ENCODE measurements at regions not wholly inside any gene's neighbourhood (a gene's known extent, or its start where the extent isn't known, plus 50 kb on each side); places are given as distances from the start of the nearest gene placed in this dataset.

DNA sequence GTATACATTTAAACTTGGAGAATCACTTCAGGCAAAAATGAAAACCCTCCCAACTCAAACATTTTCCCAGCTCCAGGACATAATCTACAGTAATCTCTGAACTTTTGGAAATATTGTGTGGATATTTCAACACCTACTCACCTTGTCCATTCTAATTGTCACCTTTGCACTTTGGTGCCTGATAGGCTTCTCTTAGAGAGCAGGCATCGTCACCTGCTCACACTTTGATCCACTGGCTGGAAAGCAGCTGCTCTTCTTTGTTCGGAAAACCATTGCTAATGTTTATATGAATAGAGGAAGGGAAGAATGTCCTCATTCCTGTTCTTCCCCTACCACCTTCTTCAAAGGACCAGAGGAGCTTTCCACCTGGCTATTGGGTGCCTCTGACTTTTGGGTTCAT lies 411.2 kb downstream of the FGF9 start:
- CTCF ChIA-PET: interaction anchor here (1.1 kb wide), 1 partner anchor 16 kb away, joined by 3 read pairs; no protein-coding TSS in a partner anchor
- in situ Hi-C loops (cut with MboI; ENCODE audit: low sequenced_read_pairs): no loop called here

More for the DNA sequence above, 411.2 kb downstream of the FGF9 start:
- no peak overlapping the region for H3K14ac ChIP-seq (replicated peaks; ENCODE audit: low read depth, low read length)
- H3K9ac ChIP-seq (ENCODE audit: low read depth, low read length): no peak overlapping the region
- no peak overlapping the region for H3K23ac ChIP-seq (ENCODE audit: low read depth, low read length)
- ATAC-seq (ENCODE audit: low read depth) (no peak), DNase-seq (no peak)
- H4K20me1 ChIP-seq (ENCODE audit: insufficient read depth, low read length): no peaks in the 10 kb centered on the region
- peaks cover 4% of the 10 kb centered on the region for H3K27me3 ChIP-seq (ENCODE audit: control insufficient read depth, insufficient read depth, low read length)
- no peak overlapping the region for H3K27ac ChIP-seq (ENCODE audit: insufficient read depth, low read length)
- no CpG with 5 or more reads among the region's 2 CpGs for WGBS, 2 experiments (ENCODE audit: extremely low coverage in 2 of 2, insufficient read length in 1 of 2)
- no peak overlapping the region for H4K91ac ChIP-seq (ENCODE audit: insufficient read depth, low read depth, low read length)
- no peak overlapping the region for H4K5ac ChIP-seq (ENCODE audit: low read depth, low read length)
- dilution Hi-C loops (cut with HindIII; ENCODE audit: low sequenced_read_pairs, unreplicated experiment) (no loop called here), intact Hi-C loops (cut with micrococcal nuclease) (no loop called here)
- H2BK20ac ChIP-seq (ENCODE audit: low read depth, low read length): no peak overlapping the region
- BruUV-seq (replicated peaks): no TSS peak
- H2BK120ac ChIP-seq (ENCODE audit: low read depth, low read length): no peak overlapping the region
- no peak overlapping the region for H2BK15ac ChIP-seq (ENCODE audit: low read depth, low read length)
- H3K36me3 ChIP-seq (ENCODE audit: control insufficient read depth, insufficient read depth, low read length): no peaks in the 10 kb centered on the region
- H2BK5ac ChIP-seq (ENCODE audit: low read depth, low read length, poor library complexity, severe bottlenecking): no peak overlapping the region
- H3K4me1 ChIP-seq (ENCODE audit: control insufficient read depth, insufficient read depth, low read length): peaks cover 6% of the 10 kb centered on the region; the same call in 1 of the 2 replicates
- H2AK9ac ChIP-seq (replicated peaks; ENCODE audit: low read depth, low read length, poor library complexity): no peak overlapping the region
- H2AK5ac ChIP-seq (ENCODE audit: low read depth, low read length): no peak overlapping the region
- H3K56ac ChIP-seq (ENCODE audit: extremely low read depth, insufficient read depth, low read length): no peak overlapping the region
- no peak overlapping the region for H4K8ac ChIP-seq (ENCODE audit: low read depth in 2 of 2, low read length in 2 of 2)
- no peaks in the 10 kb centered on the region for H3K9me1 ChIP-seq (ENCODE audit: insufficient read depth, low read length)
- POLR2A ChIA-PET (ENCODE audit: unreplicated experiment): no interaction called here
- no peak overlapping the region for H3K18ac ChIP-seq (ENCODE audit: low read depth, low read length)
- no peak overlapping the region for H3K4me2 ChIP-seq (ENCODE audit: low read depth, low read length)
- no peak overlapping the region for H3K4ac ChIP-seq (ENCODE audit: low read depth, low read length)
- H3K9me3 ChIP-seq (ENCODE audit: control insufficient read depth, insufficient read depth, low read length): no peaks in the 10 kb centered on the region
- no peaks in the 10 kb centered on the region for H3K79me1 ChIP-seq (ENCODE audit: low read depth in 1 of 2, low read length in 2 of 2)
- H3K4me3 ChIP-seq (ENCODE audit: insufficient read depth, low read depth, low read length): no peak overlapping the region
- TF ChIP-seq NFE2L2 (IDR thresholded peaks at IDR 0.05; ENCODE audit: low read depth, low read length): no peak
- TF ChIP-seq CHD1 (IDR thresholded peaks at IDR 0.05; ENCODE audit: low read depth, low read length): no peak
- no peak for TF ChIP-seq CEBPB (IDR thresholded peaks at IDR 0.05; ENCODE audit: low read depth, low read length)
- no peak for TF ChIP-seq ELK1 (IDR thresholded peaks at IDR 0.05; ENCODE audit: borderline replicate concordance, low read depth, low read length)
- no peak overlapping the region for H2AFZ ChIP-seq (replicated peaks; ENCODE audit: low read length, poor library complexity)
